OCI-LY1 (cell line): ENCODE measurements at regions not wholly inside any gene's neighbourhood (a gene's known extent, or its start where the extent isn't known, plus 50 kb on each side); places are given as distances from the start of the nearest gene placed in this dataset.

ENCODE experiments used
- H2AFZ ChIP-seq: fragments of 200-600 bp; sonication (generic), shearing (Covaris generic); 2 replicates; pipeline ENCODE4 v1.6.0; 2014; ENCODE audit warnings: antibody characterized with exemption, mild to moderate bottlenecking, low read length
- H3F3A ChIP-seq: fragments of 200-600 bp; sonication (generic), shearing (Covaris generic); 2 replicates; pipeline ENCODE4 v1.6.0; 2014; ENCODE audit warnings: mild to moderate bottlenecking, antibody characterized with exemption, low read length, moderate library complexity; ENCODE audit not compliant: insufficient read depth
- H3K27ac ChIP-seq: fragments of 200-600 bp; sonication (generic); 2 replicates; pipeline ENCODE4 v1.5.1; 2014; ENCODE audit warnings: low read length, mixed run types, mild to moderate bottlenecking, low read depth; ENCODE audit not compliant: poor library complexity, severe bottlenecking
- H3K27me3 ChIP-seq: fragments of 200-600 bp; sonication (generic); 2 replicates; pipeline ENCODE4 v1.6.0; 2014; ENCODE audit warnings: antibody characterized with exemption, mild to moderate bottlenecking, low read length, moderate library complexity; ENCODE audit not compliant: insufficient read depth
- H3K36me3 ChIP-seq: fragments of 200-600 bp; sonication (generic); 2 replicates; pipeline ENCODE4 v1.6.1; 2014; ENCODE audit warnings: mild to moderate bottlenecking, antibody characterized with exemption, low read length, moderate library complexity, mixed read lengths; ENCODE audit not compliant: insufficient read depth
- H3K4me1 ChIP-seq: fragments of 200-600 bp; sonication (generic); 2 replicates; pipeline ENCODE4 v1.5.1; 2014; ENCODE audit warnings: mild to moderate bottlenecking, low read length, moderate library complexity; ENCODE audit not compliant: insufficient read depth, severe bottlenecking
- H3K4me2 ChIP-seq: fragments of 200-600 bp; sonication (generic), shearing (Covaris generic); 2 replicates; pipeline ENCODE4 v1.6.1; 2014; ENCODE audit warnings: low read length
- H3K4me3 ChIP-seq: fragments of 200-600 bp; sonication (generic); 2 replicates; pipeline ENCODE4 v1.5.1; 2014; ENCODE audit warnings: low read length, low read depth, mild to moderate bottlenecking, mixed read lengths; ENCODE audit not compliant: poor library complexity, severe bottlenecking
- H3K79me2 ChIP-seq: fragments of 200-600 bp; shearing (Covaris generic); 2 replicates; pipeline ENCODE4 v1.6.1; 2016; ENCODE audit warnings: mixed run types, low read length, mixed read lengths; ENCODE audit not compliant: insufficient read depth
- H3K9ac ChIP-seq: fragments of 200-600 bp; sonication (generic), shearing (Covaris generic); 2 replicates; pipeline ENCODE4 v1.6.1; 2014; ENCODE audit warnings: mild to moderate bottlenecking, low read length, mixed read lengths
- H3K9me2 ChIP-seq: fragments of 200-600 bp; sonication (generic), shearing (Covaris generic); 2 replicates; pipeline ENCODE4 v1.6.1; 2014; ENCODE audit warnings: low read depth, mild to moderate bottlenecking, low read length, mixed read lengths
- H3K9me3 ChIP-seq: fragments of 200-600 bp; shearing (Covaris generic); 2 replicates; pipeline ENCODE4 v1.6.1; 2014; ENCODE audit warnings: low read length, mixed read lengths
- H4K20me1 ChIP-seq: fragments of 200-600 bp; sonication (generic), shearing (Covaris generic); 2 replicates; pipeline ENCODE4 v1.6.0; 2016; ENCODE audit warnings: mild to moderate bottlenecking, low read length; ENCODE audit not compliant: insufficient read depth
- CTCF ChIP-seq: fragments of 200-600 bp; sonication (generic), shearing (Covaris generic); IDR thresholded peaks from 2 replicates; pipeline ENCODE4 v1.5.1; 2017; ENCODE audit warnings: mild to moderate bottlenecking, antibody characterized with exemption, low read length, moderate library complexity, mixed read lengths
- EZH2 ChIP-seq: fragments of 200-600 bp; sonication (generic), shearing (Covaris generic); IDR thresholded peaks from 2 replicates; pipeline ENCODE4 v1.8.0; 2017; ENCODE audit warnings: borderline replicate concordance, mixed run types, mild to moderate bottlenecking, antibody characterized with exemption, low read length, moderate library complexity, mixed read lengths

- H3K27me3 ChIP-seq: peaks cover 3% of the 10 kb centered on the region; the same call in 1 of the 2 replicates
- no peak for TF ChIP-seq CTCF
- no peak for TF ChIP-seq EZH2
- H2AFZ ChIP-seq: no peak overlapping the region
- H3K9me3 ChIP-seq: no peaks in the 10 kb centered on the region
- H3F3A ChIP-seq: no peaks in the 10 kb centered on the region
- no peak overlapping the region for H3K4me2 ChIP-seq
- no peaks in the 10 kb centered on the region for H4K20me1 ChIP-seq
- H3K4me3 ChIP-seq: no peak overlapping the region
- no peaks in the 10 kb centered on the region for H3K4me1 ChIP-seq
- no peak overlapping the region for H3K27ac ChIP-seq
- no peaks in the 10 kb centered on the region for H3K79me2 ChIP-seq
- no peaks in the 10 kb centered on the region for H3K9me2 ChIP-seq
- no peak overlapping the region for H3K9ac ChIP-seq
- no peaks in the 10 kb centered on the region for H3K36me3 ChIP-seq
Measured at GRCh38 chr18:10374195-10374594, 80.2 kb upstream of the APCDD1 start.

DNA sequence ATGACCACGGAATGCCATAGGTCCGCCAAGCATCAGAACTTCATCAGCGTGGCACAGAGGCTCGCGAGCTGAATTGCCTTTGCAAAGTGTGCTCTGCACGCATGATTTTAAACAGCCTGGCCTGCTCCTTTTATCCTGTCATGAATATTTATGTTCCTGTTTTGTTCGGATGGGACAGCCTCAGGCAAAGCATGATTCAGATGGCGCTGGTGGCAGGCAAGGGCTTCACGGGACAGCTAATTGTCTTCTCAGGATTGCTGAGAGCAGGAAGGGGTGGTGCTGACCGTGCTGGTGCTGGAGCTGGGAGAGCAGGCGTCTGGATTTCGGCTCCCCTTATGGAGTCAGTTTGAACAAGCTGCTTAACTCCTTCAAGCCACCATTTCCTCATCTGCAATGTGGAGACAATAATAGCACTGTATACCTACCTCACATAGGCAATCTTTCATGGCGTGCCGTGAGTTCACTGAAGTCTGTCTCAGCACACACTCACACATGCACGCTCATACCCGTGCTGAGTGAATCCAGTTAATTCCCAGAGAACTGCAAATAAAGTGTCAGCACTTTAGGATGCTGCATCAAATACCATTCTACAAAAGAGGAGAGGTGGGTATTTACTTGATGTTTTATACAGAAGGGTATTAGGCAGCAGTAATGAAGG lies 79.7 kb upstream of the APCDD1 start:
- no peak overlapping the region for H3K27ac ChIP-seq
- no peaks in the 10 kb centered on the region for H3F3A ChIP-seq

DNA sequence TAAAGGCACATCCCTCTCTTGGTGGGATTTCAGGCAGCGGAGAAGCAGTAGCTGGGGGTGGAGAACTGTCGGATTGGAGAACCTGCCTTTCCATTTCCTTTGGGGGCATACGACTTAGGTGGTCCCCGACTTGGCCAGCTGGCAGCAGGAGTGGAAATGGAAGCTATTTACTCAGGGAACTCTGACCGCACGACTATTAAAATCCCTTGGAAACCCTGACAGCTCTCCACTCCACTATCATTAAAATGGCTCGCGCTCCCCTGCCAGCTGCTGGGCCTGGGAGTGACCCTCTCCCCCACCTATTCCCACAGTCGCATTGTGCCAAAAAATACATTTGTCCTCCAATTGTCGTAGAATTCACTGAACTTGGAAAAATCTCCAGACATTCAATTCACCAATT lies 77.7 kb upstream of the APCDD1 start:
- Histone ChIP-seq H3K79me2 (no peaks in the 10 kb centered on the region), H3K4me2 (no peak overlapping the region), H3K4me3 (no peak overlapping the region), H3F3A (no peaks in the 10 kb centered on the region), H3K9me3 (no peaks in the 10 kb centered on the region), H3K36me3 (no peaks in the 10 kb centered on the region), H3K4me1 (no peaks in the 10 kb centered on the region), H4K20me1 (no peaks in the 10 kb centered on the region), H3K9ac (no peak overlapping the region), H3K27me3 (peaks cover 3% of the 10 kb centered on the region; the same call in 1 of the 2 replicates), H3K9me2 (no peaks in the 10 kb centered on the region), H3K27ac (no peak overlapping the region), H2AFZ (no peak overlapping the region)
- TF ChIP-seq EZH2: no peak
- no peak for TF ChIP-seq CTCF

More for the DNA sequence above, 79.7 kb upstream of the APCDD1 start:
- Histone ChIP-seq H3K9me3 (no peaks in the 10 kb centered on the region), H2AFZ (no peak overlapping the region), H3K4me2 (no peak overlapping the region), H3K9ac (no peak overlapping the region), H3K79me2 (no peaks in the 10 kb centered on the region), H3K27me3 (peaks cover 3% of the 10 kb centered on the region; the same call in 1 of the 2 replicates), H3K4me1 (no peaks in the 10 kb centered on the region), H4K20me1 (no peaks in the 10 kb centered on the region), H3K4me3 (no peak overlapping the region), H3K9me2 (no peaks in the 10 kb centered on the region), H3K36me3 (no peaks in the 10 kb centered on the region)
- TF ChIP-seq CTCF (no peak), EZH2 (no peak)
